CD4-positive, alpha-beta T cell treated with Interleukin-17A for 4 hours (primary cell): ENCODE measurements at regions not wholly inside any gene's neighbourhood (a gene's known extent, or its start where the extent isn't known, plus 50 kb on each side); places are given as distances from the start of the nearest gene placed in this dataset.

ENCODE experiments used
- DNase-seq: peaks from one replicate; pipeline ENCODE4 v3.0.0-alpha.2; 2020; ENCODE audit warnings: mixed read lengths

- DNase-seq: no peak
Observed at GRCh38 chr6:138716013-138716412, 57.6 kb upstream of the CCDC28A start.

GRCh38 chr6:138716971-138717665 is 56.5 kb upstream of the CCDC28A start:
- no peak for DNase-seq

GRCh38 chr6:138719011-138719635 is 54.4 kb upstream of the CCDC28A start:
- no peak for DNase-seq

- DNase-seq: no peak
Observed at GRCh38 chr6:138719744-138720143, 53.8 kb upstream of the CCDC28A start.

- no peak for DNase-seq
Observed at GRCh38 chr6:138722425-138723371, 50.9 kb upstream of the CCDC28A start.
